ENCODE measurements at regions not wholly inside any gene's neighbourhood (a gene's known extent, or its start where the extent isn't known, plus 50 kb on each side); places are given as distances from the start of the nearest gene placed in this dataset.

- no peak for TF ChIP-seq CTCF (IDR thresholded peaks at IDR 0.05)
- TF ChIP-seq POLR2AphosphoS5 (IDR thresholded peaks at IDR 0.05) = no peak
Observed at GRCh38 chr2:133791191-133791590, 222.9 kb upstream of the NCKAP5 start.
